OCI-LY1 (cell line): ENCODE measurements at regions not wholly inside any gene's neighbourhood (a gene's known extent, or its start where the extent isn't known, plus 50 kb on each side); places are given as distances from the start of the nearest gene placed in this dataset.

Source experiments
- H2AFZ ChIP-seq: fragments of 200-600 bp; sonication (generic), shearing (Covaris generic); 2 replicates; pipeline ENCODE4 v1.6.0; 2014; ENCODE audit warnings: antibody characterized with exemption, mild to moderate bottlenecking, low read length
- H3F3A ChIP-seq: fragments of 200-600 bp; sonication (generic), shearing (Covaris generic); 2 replicates; pipeline ENCODE4 v1.6.0; 2014; ENCODE audit warnings: mild to moderate bottlenecking, antibody characterized with exemption, low read length, moderate library complexity; ENCODE audit not compliant: insufficient read depth
- H3K27ac ChIP-seq: fragments of 200-600 bp; sonication (generic); 2 replicates; pipeline ENCODE4 v1.5.1; 2014; ENCODE audit warnings: low read length, mixed run types, mild to moderate bottlenecking, low read depth; ENCODE audit not compliant: poor library complexity, severe bottlenecking
- H3K27me3 ChIP-seq: fragments of 200-600 bp; sonication (generic); 2 replicates; pipeline ENCODE4 v1.6.0; 2014; ENCODE audit warnings: antibody characterized with exemption, mild to moderate bottlenecking, low read length, moderate library complexity; ENCODE audit not compliant: insufficient read depth
- H3K36me3 ChIP-seq: fragments of 200-600 bp; sonication (generic); 2 replicates; pipeline ENCODE4 v1.6.1; 2014; ENCODE audit warnings: mild to moderate bottlenecking, antibody characterized with exemption, low read length, moderate library complexity, mixed read lengths; ENCODE audit not compliant: insufficient read depth
- H3K4me1 ChIP-seq: fragments of 200-600 bp; sonication (generic); 2 replicates; pipeline ENCODE4 v1.5.1; 2014; ENCODE audit warnings: mild to moderate bottlenecking, low read length, moderate library complexity; ENCODE audit not compliant: insufficient read depth, severe bottlenecking
- H3K4me2 ChIP-seq: fragments of 200-600 bp; sonication (generic), shearing (Covaris generic); 2 replicates; pipeline ENCODE4 v1.6.1; 2014; ENCODE audit warnings: low read length
- H3K4me3 ChIP-seq: fragments of 200-600 bp; sonication (generic); 2 replicates; pipeline ENCODE4 v1.5.1; 2014; ENCODE audit warnings: low read length, low read depth, mild to moderate bottlenecking, mixed read lengths; ENCODE audit not compliant: poor library complexity, severe bottlenecking
- H3K79me2 ChIP-seq: fragments of 200-600 bp; shearing (Covaris generic); 2 replicates; pipeline ENCODE4 v1.6.1; 2016; ENCODE audit warnings: mixed run types, low read length, mixed read lengths; ENCODE audit not compliant: insufficient read depth
- H3K9ac ChIP-seq: fragments of 200-600 bp; sonication (generic), shearing (Covaris generic); 2 replicates; pipeline ENCODE4 v1.6.1; 2014; ENCODE audit warnings: mild to moderate bottlenecking, low read length, mixed read lengths
- H3K9me2 ChIP-seq: fragments of 200-600 bp; sonication (generic), shearing (Covaris generic); 2 replicates; pipeline ENCODE4 v1.6.1; 2014; ENCODE audit warnings: low read depth, mild to moderate bottlenecking, low read length, mixed read lengths
- H3K9me3 ChIP-seq: fragments of 200-600 bp; shearing (Covaris generic); 2 replicates; pipeline ENCODE4 v1.6.1; 2014; ENCODE audit warnings: low read length, mixed read lengths
- H4K20me1 ChIP-seq: fragments of 200-600 bp; sonication (generic), shearing (Covaris generic); 2 replicates; pipeline ENCODE4 v1.6.0; 2016; ENCODE audit warnings: mild to moderate bottlenecking, low read length; ENCODE audit not compliant: insufficient read depth
- CTCF ChIP-seq: fragments of 200-600 bp; sonication (generic), shearing (Covaris generic); IDR thresholded peaks from 2 replicates; pipeline ENCODE4 v1.5.1; 2017; ENCODE audit warnings: mild to moderate bottlenecking, antibody characterized with exemption, low read length, moderate library complexity, mixed read lengths
- EZH2 ChIP-seq: fragments of 200-600 bp; sonication (generic), shearing (Covaris generic); IDR thresholded peaks from 2 replicates; pipeline ENCODE4 v1.8.0; 2017; ENCODE audit warnings: borderline replicate concordance, mixed run types, mild to moderate bottlenecking, antibody characterized with exemption, low read length, moderate library complexity, mixed read lengths

GRCh38 chr21:27796106-27796505, 829.2 kb upstream of the ADAMTS5 start:
- Histone ChIP-seq H3K27me3 (no peaks in the 10 kb centered on the region), H3K9ac (no peak overlapping the region), H3K4me1 (no peaks in the 10 kb centered on the region), H3K9me2 (no peaks in the 10 kb centered on the region), H3K79me2 (no peaks in the 10 kb centered on the region), H4K20me1 (no peaks in the 10 kb centered on the region), H3F3A (no peaks in the 10 kb centered on the region), H2AFZ (no peak overlapping the region), H3K9me3 (no peaks in the 10 kb centered on the region), H3K36me3 (no peaks in the 10 kb centered on the region), H3K27ac (no peak overlapping the region), H3K4me2 (no peak overlapping the region), H3K4me3 (no peak overlapping the region)
- TF ChIP-seq EZH2 (no peak), CTCF (no peak)

- H4K20me1 ChIP-seq, result no peaks in the 10 kb centered on the region
- H3K27ac ChIP-seq, result no peak overlapping the region
- H3K9me3 ChIP-seq, result no peaks in the 10 kb centered on the region
- H2AFZ ChIP-seq, result no peak overlapping the region
- H3F3A ChIP-seq, result no peaks in the 10 kb centered on the region
- no peaks in the 10 kb centered on the region for H3K27me3 ChIP-seq
- no peak overlapping the region for H3K4me3 ChIP-seq
- no peaks in the 10 kb centered on the region for H3K9me2 ChIP-seq
- no peaks in the 10 kb centered on the region for H3K4me1 ChIP-seq
- TF ChIP-seq CTCF, result no peak
- no peak for TF ChIP-seq EZH2
- H3K36me3 ChIP-seq, result no peaks in the 10 kb centered on the region
- no peaks in the 10 kb centered on the region for H3K79me2 ChIP-seq
- no peak overlapping the region for H3K9ac ChIP-seq
- H3K4me2 ChIP-seq, result no peak overlapping the region
Measured at GRCh38 chr21:27795418-27795817, 828.5 kb upstream of the ADAMTS5 start.

GRCh38 chr21:27793901-27794300, 827.0 kb upstream of the ADAMTS5 start:
- no peaks in the 10 kb centered on the region for H4K20me1 ChIP-seq
- no peak overlapping the region for H3K27ac ChIP-seq
- no peaks in the 10 kb centered on the region for H3K36me3 ChIP-seq
- no peak for TF ChIP-seq EZH2
- TF ChIP-seq CTCF, result no peak
- H3K9me2 ChIP-seq, result no peaks in the 10 kb centered on the region
- H3K4me2 ChIP-seq, result no peak overlapping the region
- no peaks in the 10 kb centered on the region for H3F3A ChIP-seq
- no peaks in the 10 kb centered on the region for H3K27me3 ChIP-seq
- no peaks in the 10 kb centered on the region for H3K4me1 ChIP-seq
- no peaks in the 10 kb centered on the region for H3K79me2 ChIP-seq
- H3K9me3 ChIP-seq, result no peaks in the 10 kb centered on the region
- H3K4me3 ChIP-seq, result no peak overlapping the region
- H3K9ac ChIP-seq, result no peak overlapping the region
- H2AFZ ChIP-seq, result no peak overlapping the region
